MM.1S (cell line): ENCODE measurements at regions not wholly inside any gene's neighbourhood (a gene's known extent, or its start where the extent isn't known, plus 50 kb on each side); places are given as distances from the start of the nearest gene placed in this dataset.

ENCODE experiments used
- EZH2 ChIP-seq: fragments of 300-600 bp; sonication (generic); optimal IDR thresholded peaks from 2 replicates; pipeline ENCODE3; 2017; ENCODE audit warnings: low read depth, mild to moderate bottlenecking, antibody characterized with exemption, low read length, mixed read lengths
- EZH2phosphoT487 ChIP-seq: fragments of 300-600 bp; sonication (generic); IDR thresholded peaks from 2 replicates; pipeline ENCODE4 v1.6.1; 2018; ENCODE audit warnings: antibody characterized with exemption, low read length
- TF ChIP-seq, protein P1 (sequence below): fragments of 300-600 bp; sonication (generic); IDR thresholded peaks from 2 replicates; pipeline ENCODE4 v1.5.1; 2016; ENCODE audit warnings: antibody characterized with exemption, low read length, mixed read lengths

DNA sequence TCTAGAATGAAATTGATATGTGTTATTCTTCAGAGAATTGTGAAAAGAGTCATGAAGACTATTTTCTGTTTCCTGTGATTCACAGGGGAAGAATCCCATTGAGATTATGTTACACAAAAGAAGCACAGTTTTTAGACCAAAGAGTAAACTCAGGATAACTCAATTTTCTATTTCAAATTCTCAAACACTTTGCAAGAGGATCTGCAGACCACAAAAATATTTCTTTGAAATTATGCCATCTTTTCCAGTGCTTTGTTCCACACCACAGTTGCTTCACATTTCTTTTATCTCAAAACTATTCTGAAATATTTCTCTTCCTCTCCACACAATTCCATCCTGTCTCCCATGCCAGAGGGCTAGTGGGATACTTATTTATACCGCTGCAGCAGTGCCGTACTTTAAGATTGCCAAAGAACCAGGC is 188.9 kb upstream of the FOXG1 start:
- TF ChIP-seq, protein P1, sequence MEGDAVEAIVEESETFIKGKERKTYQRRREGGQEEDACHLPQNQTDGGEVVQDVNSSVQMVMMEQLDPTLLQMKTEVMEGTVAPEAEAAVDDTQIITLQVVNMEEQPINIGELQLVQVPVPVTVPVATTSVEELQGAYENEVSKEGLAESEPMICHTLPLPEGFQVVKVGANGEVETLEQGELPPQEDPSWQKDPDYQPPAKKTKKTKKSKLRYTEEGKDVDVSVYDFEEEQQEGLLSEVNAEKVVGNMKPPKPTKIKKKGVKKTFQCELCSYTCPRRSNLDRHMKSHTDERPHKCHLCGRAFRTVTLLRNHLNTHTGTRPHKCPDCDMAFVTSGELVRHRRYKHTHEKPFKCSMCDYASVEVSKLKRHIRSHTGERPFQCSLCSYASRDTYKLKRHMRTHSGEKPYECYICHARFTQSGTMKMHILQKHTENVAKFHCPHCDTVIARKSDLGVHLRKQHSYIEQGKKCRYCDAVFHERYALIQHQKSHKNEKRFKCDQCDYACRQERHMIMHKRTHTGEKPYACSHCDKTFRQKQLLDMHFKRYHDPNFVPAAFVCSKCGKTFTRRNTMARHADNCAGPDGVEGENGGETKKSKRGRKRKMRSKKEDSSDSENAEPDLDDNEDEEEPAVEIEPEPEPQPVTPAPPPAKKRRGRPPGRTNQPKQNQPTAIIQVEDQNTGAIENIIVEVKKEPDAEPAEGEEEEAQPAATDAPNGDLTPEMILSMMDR = no peak
- no peak for TF ChIP-seq EZH2
- no peak for TF ChIP-seq EZH2phosphoT487
